ENCODE measurements at regions not wholly inside any gene's neighbourhood (a gene's known extent, or its start where the extent isn't known, plus 50 kb on each side); places are given as distances from the start of the nearest gene placed in this dataset.

DNA sequence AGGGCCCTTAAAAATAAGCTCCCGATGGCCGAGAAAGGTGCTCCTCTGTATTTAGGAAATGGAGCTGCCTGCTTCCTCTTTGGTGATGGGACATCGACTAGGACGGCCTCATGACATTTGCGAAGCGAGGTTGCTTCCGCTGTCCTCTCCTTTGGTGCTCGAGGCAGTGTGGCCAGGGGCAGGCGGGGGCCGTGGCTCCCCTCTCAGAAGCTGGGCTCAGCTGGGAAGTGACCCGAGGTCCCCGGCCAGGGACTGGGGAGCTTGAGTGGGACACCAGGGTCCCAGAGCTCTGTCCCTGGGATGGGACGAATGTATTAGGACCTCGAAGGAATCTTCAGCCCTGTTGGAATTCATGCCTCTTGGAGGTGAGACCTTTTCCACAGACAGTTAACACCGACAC lies 151.1 kb downstream of the CTTN start:
- Histone ChIP-seq H3K79me2 (ENCODE audit: insufficient read depth, low read length) (no peaks in the 10 kb centered on the region), H3K27me3 (ENCODE audit: insufficient read depth, low read length, poor library complexity) (no peaks in the 10 kb centered on the region), H3K36me3 (ENCODE audit: insufficient read depth, low read length) (no peaks in the 10 kb centered on the region), H3K4me3 (ENCODE audit: low read depth in 1 of 2, low read length in 2 of 2) (no peak overlapping the region), H3K4me2 (ENCODE audit: insufficient read depth, low read length) (no peak overlapping the region), H3K9ac (ENCODE audit: low read depth, low read length) (no peak overlapping the region), H3K4me1 (ENCODE audit: insufficient read depth, low read length) (no peaks in the 10 kb centered on the region), H3K27ac (ENCODE audit: low read length) (no peak overlapping the region), H4K20me1 (ENCODE audit: insufficient read depth, low read length) (peaks cover 5% of the 10 kb centered on the region; the same call in 1 of the 2 replicates), H3K9me3 (ENCODE audit: insufficient read depth, low read length, severe bottlenecking) (no peaks in the 10 kb centered on the region), H2AFZ (ENCODE audit: low read depth, low read length) (no peak overlapping the region)
- no peak for ATAC-seq (ENCODE audit: insufficient read depth, low read depth)
- DNase-seq: no peak
- TF ChIP-seq CTCF (IDR thresholded peaks at IDR 0.05; ENCODE audit: borderline replicate concordance, extremely low read depth, low read length, poor library complexity, severe bottlenecking): no peak
- TF ChIP-seq EZH2 (IDR thresholded peaks at IDR 0.05; ENCODE audit: borderline replicate concordance, low read depth, low read length, severe bottlenecking): no peak

- Histone ChIP-seq H4K20me1 (ENCODE audit: insufficient read depth, low read length) (peaks cover 5% of the 10 kb centered on the region; the same call in 1 of the 2 replicates), H3K27ac (ENCODE audit: low read length) (no peak overlapping the region), H3K79me2 (ENCODE audit: insufficient read depth, low read length) (no peaks in the 10 kb centered on the region), H3K4me1 (ENCODE audit: insufficient read depth, low read length) (no peaks in the 10 kb centered on the region), H3K9ac (ENCODE audit: low read depth, low read length) (no peak overlapping the region), H3K27me3 (ENCODE audit: insufficient read depth, low read length, poor library complexity) (no peaks in the 10 kb centered on the region), H2AFZ (ENCODE audit: low read depth, low read length) (no peak overlapping the region), H3K4me2 (ENCODE audit: insufficient read depth, low read length) (no peak overlapping the region), H3K9me3 (ENCODE audit: insufficient read depth, low read length, severe bottlenecking) (no peaks in the 10 kb centered on the region), H3K36me3 (ENCODE audit: insufficient read depth, low read length) (no peaks in the 10 kb centered on the region), H3K4me3 (ENCODE audit: low read depth in 1 of 2, low read length in 2 of 2) (no peak overlapping the region)
- ATAC-seq (ENCODE audit: insufficient read depth, low read depth) (no peak), DNase-seq (no peak)
- TF ChIP-seq CTCF (IDR thresholded peaks at IDR 0.05; ENCODE audit: borderline replicate concordance, extremely low read depth, low read length, poor library complexity, severe bottlenecking): no peak
Observed at GRCh38 chr11:70549796-70550195, 151.5 kb downstream of the CTTN start.

DNA sequence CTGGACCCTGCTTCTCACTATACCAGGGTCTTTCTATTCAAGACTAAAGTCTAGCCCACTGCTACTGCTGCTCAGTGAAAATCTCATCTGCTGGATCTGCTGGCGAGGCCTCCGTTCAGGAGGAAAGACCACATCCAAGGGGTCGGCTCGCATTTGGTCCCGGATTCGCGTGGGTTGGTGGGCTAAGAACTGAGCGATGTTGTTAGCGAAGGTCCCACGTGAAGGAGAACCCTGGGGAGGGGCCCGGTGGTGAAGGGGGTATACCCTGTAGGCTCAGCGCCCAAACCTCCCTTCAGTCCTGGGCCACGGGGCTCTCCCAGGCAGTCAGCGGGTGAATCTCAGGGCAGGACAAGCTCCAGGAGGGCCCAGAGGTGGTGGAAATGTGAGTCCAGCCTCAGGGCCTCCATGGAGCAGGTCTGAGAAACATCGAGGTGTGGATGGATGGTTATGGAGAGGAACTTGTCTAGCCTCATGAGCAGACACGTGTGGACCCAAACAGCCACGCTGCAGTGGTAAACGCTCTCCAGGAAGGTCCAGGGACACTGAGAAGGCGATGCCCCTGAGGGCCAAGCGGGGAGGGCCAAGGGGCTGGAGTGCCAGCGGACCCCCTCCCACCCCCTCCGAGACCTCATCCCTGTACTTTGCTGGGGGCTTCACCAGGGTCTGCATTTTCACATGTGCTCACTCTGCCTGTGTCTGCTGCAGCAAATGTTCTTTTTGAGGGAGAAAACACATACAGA lies 152.3 kb downstream of the CTTN start:
- no peak for ATAC-seq (ENCODE audit: insufficient read depth, low read depth)
- Histone ChIP-seq H3K9me3 (ENCODE audit: insufficient read depth, low read length, severe bottlenecking) (no peaks in the 10 kb centered on the region), H3K4me1 (ENCODE audit: insufficient read depth, low read length) (no peaks in the 10 kb centered on the region), H3K27ac (ENCODE audit: low read length) (no peak overlapping the region), H3K4me3 (ENCODE audit: low read depth in 1 of 2, low read length in 2 of 2) (no peak overlapping the region), H4K20me1 (ENCODE audit: insufficient read depth, low read length) (peaks cover 5% of the 10 kb centered on the region; the same call in 1 of the 2 replicates), H3K9ac (ENCODE audit: low read depth, low read length) (no peak overlapping the region), H3K79me2 (ENCODE audit: insufficient read depth, low read length) (no peaks in the 10 kb centered on the region), H3K36me3 (ENCODE audit: insufficient read depth, low read length) (no peaks in the 10 kb centered on the region), H3K27me3 (ENCODE audit: insufficient read depth, low read length, poor library complexity) (no peaks in the 10 kb centered on the region), H3K4me2 (ENCODE audit: insufficient read depth, low read length) (no peak overlapping the region), H2AFZ (ENCODE audit: low read depth, low read length) (no peak overlapping the region)
- DNase-seq: no peak
- no peak for TF ChIP-seq CTCF (IDR thresholded peaks at IDR 0.05; ENCODE audit: borderline replicate concordance, extremely low read depth, low read length, poor library complexity, severe bottlenecking)
- no peak for TF ChIP-seq EZH2 (IDR thresholded peaks at IDR 0.05; ENCODE audit: borderline replicate concordance, low read depth, low read length, severe bottlenecking)
